Breast epithelium (tissue), 3 donors: ENCODE measurements at regions not wholly inside any gene's neighbourhood (a gene's known extent, or its start where the extent isn't known, plus 50 kb on each side); places are given as distances from the start of the nearest gene placed in this dataset.

Source experiments
- CTCF ChIP-seq, 3 donors: fragments of 450-650 bp; IDR thresholded peaks; one replicate each; pipeline ENCODE4 v1.5.1; 2016 to 2017; ENCODE audit warnings: antibody characterized with exemption in 3 of 3, mild to moderate bottlenecking in 3 of 3, moderate library complexity in 3 of 3
- POLR2A ChIP-seq: fragments of 450-650 bp; IDR thresholded peaks from one replicate; pipeline ENCODE4 v1.6.1; 2016; ENCODE audit warnings: antibody characterized with exemption, mild to moderate bottlenecking, moderate library complexity
- POLR2AphosphoS5 ChIP-seq, 3 donors: sonication (generic); formaldehyde crosslinking; IDR thresholded peaks; one replicate each; pipeline ENCODE4 v1.6.1; 2017; ENCODE audit warnings: antibody characterized with exemption in 3 of 3

- TF ChIP-seq CTCF (IDR thresholded peaks at IDR 0.05) (no peak), POLR2A (no peak), POLR2AphosphoS5 (IDR thresholded peaks at IDR 0.05) (no peak)
These were observed 423.8 kb upstream of the SULF2 start for GRCh38 chr20:48209102-48209501.
